HL-60 (cell line): ENCODE measurements at regions not wholly inside any gene's neighbourhood (a gene's known extent, or its start where the extent isn't known, plus 50 kb on each side); places are given as distances from the start of the nearest gene placed in this dataset.

Experiments
- DNase-seq, 2 experiments: peaks; one replicate each; pipeline ENCODE4 v3.0.0-alpha.2; 2010 to 2020; ENCODE audit warnings: low read depth in 1 of 2, low spot score in 1 of 2
- H3K27ac ChIP-seq: fragments of 250-450 bp; sonication (Bioruptor Pico); replicated peaks from 2 replicates; pipeline ENCODE4 v1.5.1; 2020; ENCODE audit warnings: mild to moderate bottlenecking, moderate library complexity
- H3K27me3 ChIP-seq: fragments of 250-450 bp; sonication (Bioruptor Pico); 2 replicates; pipeline ENCODE4 v1.5.1; 2021; ENCODE audit warnings: mild to moderate bottlenecking, moderate library complexity; ENCODE audit not compliant: insufficient read depth, poor library complexity, severe bottlenecking
- H3K4me3 ChIP-seq: replicated peaks from 2 replicates; pipeline ENCODE4 v1.5.1; 2011; ENCODE audit warnings: mild to moderate bottlenecking, control low read depth, low read length; ENCODE audit not compliant: insufficient read depth
- GABPA ChIP-seq: IDR thresholded peaks from 2 replicates; pipeline ENCODE4 v1.6.1; 2012; ENCODE audit warnings: low read depth
- POLR2AphosphoS5 ChIP-seq: IDR thresholded peaks from 2 replicates; pipeline ENCODE4 v1.6.1; 2012; ENCODE audit warnings: low read depth
- SPI1 ChIP-seq: IDR thresholded peaks from 2 replicates; pipeline ENCODE4 v1.6.1; 2012; ENCODE audit warnings: low read depth, mild to moderate bottlenecking, borderline replicate concordance
- TF ChIP-seq, protein P1 (sequence below): IDR thresholded peaks from 2 replicates; pipeline ENCODE4 v1.6.1; 2012; ENCODE audit warnings: low read depth; ENCODE audit not compliant: insufficient replicate concordance
- TF ChIP-seq, protein P2 (sequence below): IDR thresholded peaks from one replicate; pipeline ENCODE4 v1.5.1; 2011; ENCODE audit warnings: low read length, control low read depth, inconsistent platforms; ENCODE audit not compliant: insufficient read depth

DNA sequence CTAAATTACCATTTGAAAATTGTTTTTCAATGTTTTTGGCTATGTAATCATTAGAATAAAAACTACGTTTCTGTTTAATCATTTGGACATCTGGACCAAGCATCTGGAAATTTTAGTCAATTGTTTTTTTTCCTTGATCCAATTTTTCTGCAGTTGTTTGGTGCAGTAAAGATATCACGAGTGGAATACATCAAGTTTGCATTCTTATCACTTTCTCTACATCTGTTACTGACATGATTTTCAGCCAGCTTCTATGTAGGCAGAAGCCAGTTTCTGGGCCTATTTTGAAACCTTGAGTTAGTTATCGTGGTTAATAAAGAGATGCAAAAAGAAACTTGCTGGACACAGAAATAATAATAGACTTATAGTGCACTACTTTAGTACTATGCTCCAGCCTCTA lies 277.9 kb upstream of the ADAMTS5 start:
- no peak for DNase-seq
- Histone ChIP-seq H3K27me3 (no peaks in the 10 kb centered on the region), H3K4me3 (no peak overlapping the region), H3K27ac (no peak overlapping the region)
- TF ChIP-seq POLR2AphosphoS5 = no peak
- no peak for TF ChIP-seq SPI1
- TF ChIP-seq, protein P1, sequence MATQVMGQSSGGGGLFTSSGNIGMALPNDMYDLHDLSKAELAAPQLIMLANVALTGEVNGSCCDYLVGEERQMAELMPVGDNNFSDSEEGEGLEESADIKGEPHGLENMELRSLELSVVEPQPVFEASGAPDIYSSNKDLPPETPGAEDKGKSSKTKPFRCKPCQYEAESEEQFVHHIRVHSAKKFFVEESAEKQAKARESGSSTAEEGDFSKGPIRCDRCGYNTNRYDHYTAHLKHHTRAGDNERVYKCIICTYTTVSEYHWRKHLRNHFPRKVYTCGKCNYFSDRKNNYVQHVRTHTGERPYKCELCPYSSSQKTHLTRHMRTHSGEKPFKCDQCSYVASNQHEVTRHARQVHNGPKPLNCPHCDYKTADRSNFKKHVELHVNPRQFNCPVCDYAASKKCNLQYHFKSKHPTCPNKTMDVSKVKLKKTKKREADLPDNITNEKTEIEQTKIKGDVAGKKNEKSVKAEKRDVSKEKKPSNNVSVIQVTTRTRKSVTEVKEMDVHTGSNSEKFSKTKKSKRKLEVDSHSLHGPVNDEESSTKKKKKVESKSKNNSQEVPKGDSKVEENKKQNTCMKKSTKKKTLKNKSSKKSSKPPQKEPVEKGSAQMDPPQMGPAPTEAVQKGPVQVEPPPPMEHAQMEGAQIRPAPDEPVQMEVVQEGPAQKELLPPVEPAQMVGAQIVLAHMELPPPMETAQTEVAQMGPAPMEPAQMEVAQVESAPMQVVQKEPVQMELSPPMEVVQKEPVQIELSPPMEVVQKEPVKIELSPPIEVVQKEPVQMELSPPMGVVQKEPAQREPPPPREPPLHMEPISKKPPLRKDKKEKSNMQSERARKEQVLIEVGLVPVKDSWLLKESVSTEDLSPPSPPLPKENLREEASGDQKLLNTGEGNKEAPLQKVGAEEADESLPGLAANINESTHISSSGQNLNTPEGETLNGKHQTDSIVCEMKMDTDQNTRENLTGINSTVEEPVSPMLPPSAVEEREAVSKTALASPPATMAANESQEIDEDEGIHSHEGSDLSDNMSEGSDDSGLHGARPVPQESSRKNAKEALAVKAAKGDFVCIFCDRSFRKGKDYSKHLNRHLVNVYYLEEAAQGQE = no peak
- TF ChIP-seq, protein P2, sequence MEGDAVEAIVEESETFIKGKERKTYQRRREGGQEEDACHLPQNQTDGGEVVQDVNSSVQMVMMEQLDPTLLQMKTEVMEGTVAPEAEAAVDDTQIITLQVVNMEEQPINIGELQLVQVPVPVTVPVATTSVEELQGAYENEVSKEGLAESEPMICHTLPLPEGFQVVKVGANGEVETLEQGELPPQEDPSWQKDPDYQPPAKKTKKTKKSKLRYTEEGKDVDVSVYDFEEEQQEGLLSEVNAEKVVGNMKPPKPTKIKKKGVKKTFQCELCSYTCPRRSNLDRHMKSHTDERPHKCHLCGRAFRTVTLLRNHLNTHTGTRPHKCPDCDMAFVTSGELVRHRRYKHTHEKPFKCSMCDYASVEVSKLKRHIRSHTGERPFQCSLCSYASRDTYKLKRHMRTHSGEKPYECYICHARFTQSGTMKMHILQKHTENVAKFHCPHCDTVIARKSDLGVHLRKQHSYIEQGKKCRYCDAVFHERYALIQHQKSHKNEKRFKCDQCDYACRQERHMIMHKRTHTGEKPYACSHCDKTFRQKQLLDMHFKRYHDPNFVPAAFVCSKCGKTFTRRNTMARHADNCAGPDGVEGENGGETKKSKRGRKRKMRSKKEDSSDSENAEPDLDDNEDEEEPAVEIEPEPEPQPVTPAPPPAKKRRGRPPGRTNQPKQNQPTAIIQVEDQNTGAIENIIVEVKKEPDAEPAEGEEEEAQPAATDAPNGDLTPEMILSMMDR = no peak
- no peak for TF ChIP-seq GABPA

DNA sequence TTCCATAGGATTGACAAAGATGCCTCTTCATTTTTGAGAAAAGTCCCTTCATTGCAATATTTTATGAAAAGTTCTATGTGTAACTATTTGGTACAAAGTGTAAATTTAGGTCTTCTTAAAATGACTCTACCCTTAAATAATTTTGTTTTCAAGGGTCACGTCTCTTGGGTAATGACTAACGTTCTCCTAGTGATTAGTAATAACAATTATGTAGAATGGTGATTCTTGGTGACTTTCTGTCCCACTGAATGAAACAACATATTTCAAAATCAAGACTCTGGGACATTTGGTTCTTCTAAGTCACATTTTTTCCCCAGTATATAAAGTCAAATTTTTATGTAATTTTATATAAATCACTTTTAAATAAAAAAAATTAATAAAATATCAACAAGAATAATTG lies 277.5 kb upstream of the ADAMTS5 start:
- no peak for DNase-seq
- TF ChIP-seq POLR2AphosphoS5 (no peak), SPI1 (no peak), GABPA (no peak)
- TF ChIP-seq, protein P2 = no peak
- TF ChIP-seq, protein P1 = no peak
- no peak overlapping the region for H3K27ac ChIP-seq

DNA sequence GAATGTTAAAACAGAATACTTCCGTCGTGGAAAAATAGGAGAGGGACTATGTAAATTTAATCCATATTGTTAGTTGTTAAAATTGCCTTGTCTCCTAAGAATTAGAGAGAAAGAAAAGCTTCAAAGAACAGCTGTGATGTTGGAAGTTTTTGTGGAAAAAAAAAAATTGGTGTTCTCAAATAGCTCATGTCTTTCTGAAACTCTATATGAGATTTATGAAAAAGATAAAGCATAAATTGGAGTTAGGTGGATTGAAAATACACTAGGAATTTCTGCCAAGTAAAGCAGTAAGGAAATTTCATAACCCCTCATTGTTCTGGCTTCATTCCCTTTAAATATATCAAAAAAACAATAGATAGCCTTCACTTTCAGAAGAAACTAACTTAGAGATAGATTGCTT lies 274.0 kb upstream of the ADAMTS5 start:
- DNase-seq = no peak
- no peak overlapping the region for H3K27ac ChIP-seq
- TF ChIP-seq SPI1 (no peak), GABPA (no peak), POLR2AphosphoS5 (no peak)
- TF ChIP-seq, protein P2 = no peak
- TF ChIP-seq, protein P1 = no peak
- no peak overlapping the region for H3K4me3 ChIP-seq
- no peaks in the 10 kb centered on the region for H3K27me3 ChIP-seq

More for the DNA sequence above, 277.5 kb upstream of the ADAMTS5 start:
- Histone ChIP-seq H3K27me3 (no peaks in the 10 kb centered on the region), H3K4me3 (no peak overlapping the region)
